ENCODE measurements at regions not wholly inside any gene's neighbourhood (a gene's known extent, or its start where the extent isn't known, plus 50 kb on each side); places are given as distances from the start of the nearest gene placed in this dataset.

- ATAC-seq (ENCODE audit: low read depth) (no peak), DNase-seq (no peak)
- no peaks in the 10 kb centered on the region for H3K27me3 Mint-ChIP-seq
- no peak overlapping the region for H3K27ac Mint-ChIP-seq
- no peaks in the 10 kb centered on the region for H3K9me3 Mint-ChIP-seq
- H3K36me3 Mint-ChIP-seq (ENCODE audit: low read depth), result no peaks in the 10 kb centered on the region
- H3K4me3 Mint-ChIP-seq, result no peak overlapping the region
- ChIA-PET CTCF (no interaction called here), POLR2A (interaction anchor here (0.7 kb wide), 1 partner anchor 605 kb away, joined by 3 read pairs; no protein-coding TSS in a partner anchor)
- no peaks in the 10 kb centered on the region for H3K4me1 Mint-ChIP-seq
- no peak for TF ChIP-seq CTCF (IDR thresholded peaks at IDR 0.05)
- intact Hi-C loops (cut with micrococcal nuclease), result no loop called here
Measured at GRCh38 chr1:194318790-194319280, 1132.4 kb upstream of the B3GALT2 start.

- no peak for ATAC-seq (ENCODE audit: low read depth)
- POLR2A ChIA-PET, result no interaction called here
- no peaks in the 10 kb centered on the region for H3K4me1 Mint-ChIP-seq
- intact Hi-C loops (cut with micrococcal nuclease), result no loop called here
- no peak for TF ChIP-seq CTCF (IDR thresholded peaks at IDR 0.05)
- no peaks in the 10 kb centered on the region for H3K9me3 Mint-ChIP-seq
- no peak for DNase-seq
- H3K36me3 Mint-ChIP-seq (ENCODE audit: low read depth), result no peaks in the 10 kb centered on the region
- H3K4me3 Mint-ChIP-seq, result no peak overlapping the region
- no peak overlapping the region for H3K27ac Mint-ChIP-seq
- H3K27me3 Mint-ChIP-seq, result no peaks in the 10 kb centered on the region
- CTCF ChIA-PET, result no interaction called here
Measured at GRCh38 chr1:194309697-194310096, 1123.3 kb upstream of the B3GALT2 start.

GRCh38 chr1:194309269-194309668 lies 1122.9 kb upstream of the B3GALT2 start:
- H3K9me3 Mint-ChIP-seq, result no peaks in the 10 kb centered on the region
- no peaks in the 10 kb centered on the region for H3K4me1 Mint-ChIP-seq
- POLR2A ChIA-PET, result no interaction called here

GRCh38 chr1:194300776-194301175 lies 1114.4 kb upstream of the B3GALT2 start:
- intact Hi-C loops (cut with micrococcal nuclease), result no loop called here
- ATAC-seq (ENCODE audit: low read depth), result no peak
- Mint-ChIP-seq H3K9me3 (no peaks in the 10 kb centered on the region), H3K27ac (no peak overlapping the region), H3K36me3 (ENCODE audit: low read depth) (no peaks in the 10 kb centered on the region), H3K27me3 (no peaks in the 10 kb centered on the region), H3K4me1 (no peaks in the 10 kb centered on the region), H3K4me3 (no peak overlapping the region)
- ChIA-PET CTCF (no interaction called here), POLR2A (no interaction called here)
- DNase-seq, result no peak
- no peak for TF ChIP-seq CTCF (IDR thresholded peaks at IDR 0.05)

More at GRCh38 chr1:194309269-194309668, 1122.9 kb upstream of the B3GALT2 start:
- Mint-ChIP-seq H3K36me3 (ENCODE audit: low read depth) (no peaks in the 10 kb centered on the region), H3K27ac (no peak overlapping the region), H3K4me3 (no peak overlapping the region), H3K27me3 (no peaks in the 10 kb centered on the region)
- intact Hi-C loops (cut with micrococcal nuclease), result no loop called here
- DNase-seq (no peak), ATAC-seq (ENCODE audit: low read depth) (no peak)
- CTCF ChIA-PET, result no interaction called here
- no peak for TF ChIP-seq CTCF (IDR thresholded peaks at IDR 0.05)

- CTCF ChIA-PET, result no interaction called here
- POLR2A ChIA-PET, result no interaction called here
Measured at GRCh38 chr1:194300340-194300739, 1113.9 kb upstream of the B3GALT2 start.

More at GRCh38 chr1:194300340-194300739, 1113.9 kb upstream of the B3GALT2 start:
- H3K4me1 Mint-ChIP-seq, result no peaks in the 10 kb centered on the region
- TF ChIP-seq CTCF (IDR thresholded peaks at IDR 0.05), result no peak
- H3K27ac Mint-ChIP-seq, result no peak overlapping the region
- H3K9me3 Mint-ChIP-seq, result no peaks in the 10 kb centered on the region
- no peak for ATAC-seq (ENCODE audit: low read depth)
- no peaks in the 10 kb centered on the region for H3K27me3 Mint-ChIP-seq
- intact Hi-C loops (cut with micrococcal nuclease), result no loop called here
- no peaks in the 10 kb centered on the region for H3K36me3 Mint-ChIP-seq (ENCODE audit: low read depth)
- DNase-seq, result no peak
- no peak overlapping the region for H3K4me3 Mint-ChIP-seq
